H1 (cell line): ENCODE measurements at regions not wholly inside any gene's neighbourhood (a gene's known extent, or its start where the extent isn't known, plus 50 kb on each side); places are given as distances from the start of the nearest gene placed in this dataset.

Experiments used
- CTCF ChIA-PET: fragments of 300-600 bp; sonication (Branson Sonifier 250); formaldehyde crosslinking; loops from one replicate; lab custom pipeline; 2021; ENCODE audit not compliant: partially characterized antibody; lab: Charles Lee
- POLR2A ChIA-PET: fragments of 300-600 bp; sonication (Branson Sonifier 250); formaldehyde crosslinking; loops from one replicate; lab custom pipeline; 2021; ENCODE audit warnings: inconsistent platforms; ENCODE audit not compliant: partially characterized antibody; lab: Charles Lee
- DNase-seq, 2 experiments: peaks; one replicate each; pipeline versions ENCODE4 v3.0.0 to v3.0.0-alpha.2; 2010 to 2022; ENCODE audit warnings: low spot score in 2 of 2, low read depth in 1 of 2, mixed read lengths in 1 of 2
- FAIRE-seq: peaks from 2 replicates; lab custom pipeline; 2011; peaks lifted over from hg19 to GRCh38; lab: Jason Lieb, UNC
- H2AFZ ChIP-seq: 2 replicates; pipeline ENCODE4 v1.8.1; 2012; ENCODE audit warnings: low read length, inconsistent platforms
- H2AK5ac ChIP-seq: 2 replicates; pipeline ENCODE4 v1.6.1; 2013; ENCODE audit warnings: low read depth, low read length
- H2BK120ac ChIP-seq: replicated peaks from 2 replicates; pipeline ENCODE3; 2013; ENCODE audit warnings: low read depth, low read length, inconsistent platforms
- H2BK12ac ChIP-seq: 2 replicates; pipeline ENCODE4 v1.6.1; 2013; ENCODE audit warnings: low read depth, low read length
- H2BK15ac ChIP-seq: 2 replicates; pipeline ENCODE4 v1.6.1; 2013; ENCODE audit warnings: low read length
- H2BK20ac ChIP-seq: 2 replicates; pipeline ENCODE4 v1.6.1; 2013; ENCODE audit warnings: low read length
- H2BK5ac ChIP-seq: 2 replicates; pipeline ENCODE4 v1.6.1; 2013; ENCODE audit warnings: low read depth, low read length
- H3K14ac ChIP-seq: 2 replicates; pipeline ENCODE4 v1.6.1; 2013; ENCODE audit warnings: inconsistent platforms; ENCODE audit not compliant: insufficient read length
- H3K18ac ChIP-seq: 2 replicates; pipeline ENCODE4 v1.6.1; 2013; ENCODE audit warnings: low read length; ENCODE audit errors: extremely low read depth
- H3K23ac ChIP-seq: 2 replicates; pipeline ENCODE4 v1.6.1; 2013; ENCODE audit warnings: inconsistent platforms; ENCODE audit not compliant: insufficient read length
- H3K23me2 ChIP-seq: 2 replicates; pipeline ENCODE4 v1.6.1; 2013; ENCODE audit warnings: low read depth, low read length
- H3K27ac ChIP-seq: 2 replicates; pipeline ENCODE4 v1.6.1; 2011; ENCODE audit warnings: low read depth, low read length, inconsistent platforms
- H3K27me3 ChIP-seq, 4 experiments: replicated peaks in 1 of 4; 1 replicate in 1 of 4; 2 replicates in 3 of 4; pipeline versions ENCODE4 v1.6.1 to v1.8.1; 2011 to 2013; ENCODE audit warnings: low read length in 3 of 4, mild to moderate bottlenecking in 3 of 4, inconsistent platforms in 2 of 4, mixed read lengths in 2 of 4, moderate library complexity in 1 of 4; ENCODE audit not compliant: control insufficient read depth in 3 of 4, insufficient read depth in 3 of 4; ENCODE audit errors: extremely low read depth in 1 of 4
- H3K36me3 ChIP-seq, 4 experiments: 2 replicates each; pipeline versions ENCODE4 v1.6.1 to v1.8.1; 2011 to 2013; ENCODE audit warnings: mild to moderate bottlenecking in 4 of 4, low read length in 3 of 4, moderate library complexity in 2 of 4, control low read depth in 1 of 4, inconsistent platforms in 1 of 4; ENCODE audit not compliant: insufficient read depth in 4 of 4, control insufficient read depth in 2 of 4
- H3K4ac ChIP-seq: replicated peaks from 2 replicates; pipeline ENCODE3; 2013; ENCODE audit warnings: low read length, low read depth, mixed read lengths, inconsistent platforms; ENCODE audit not compliant: insufficient read length
- H3K4me1 ChIP-seq, 4 experiments: replicated peaks in 1 of 4; 1 replicate in 1 of 4; 2 replicates in 3 of 4; pipeline versions ENCODE4 v1.6.1 to v1.8.1; 2011 to 2013; ENCODE audit warnings: low read length in 3 of 4, inconsistent platforms in 2 of 4, mixed read lengths in 1 of 4; ENCODE audit not compliant: insufficient read depth in 4 of 4, control insufficient read depth in 3 of 4
- H3K4me2 ChIP-seq, 2 experiments: 2 replicates each; pipeline versions ENCODE4 v1.6.1 to v1.8.1; 2011 to 2013; ENCODE audit warnings: low read depth in 2 of 2, low read length in 2 of 2, control low read depth in 1 of 2, inconsistent platforms in 1 of 2, mild to moderate bottlenecking in 1 of 2; ENCODE audit not compliant: insufficient read depth in 1 of 2
- H3K4me3 ChIP-seq, 4 experiments: fragments of 200-600, 300-600 bp in 1 of 4; sonication (generic), shearing (Covaris generic), sonication (Bioruptor Twin) in 1 of 4; 2 replicates each; pipeline versions ENCODE4 v1.5.1 to v1.8.1; 2011 to 2016; ENCODE audit warnings: low read length in 4 of 4, low read depth in 3 of 4, control low read depth in 2 of 4, inconsistent platforms in 2 of 4, mild to moderate bottlenecking in 2 of 4, mixed read lengths in 1 of 4, moderate library complexity in 1 of 4; ENCODE audit not compliant: insufficient read depth in 2 of 4; ENCODE audit errors: extremely low read depth in 1 of 4
- H3K56ac ChIP-seq: replicated peaks from 2 replicates; pipeline ENCODE3; 2013; ENCODE audit warnings: low read depth, mild to moderate bottlenecking, mixed read lengths, low read length, inconsistent platforms; ENCODE audit not compliant: insufficient read length
- H3K79me1 ChIP-seq: 2 replicates; pipeline ENCODE4 v1.6.1; 2013; ENCODE audit warnings: low read depth, low read length, control low read depth
- H3K79me2 ChIP-seq, 2 experiments: 2 replicates each; pipeline versions ENCODE4 v1.6.1 to v1.8.1; 2012 to 2013; ENCODE audit warnings: low read length in 2 of 2, mild to moderate bottlenecking in 2 of 2, inconsistent platforms in 1 of 2; ENCODE audit not compliant: insufficient read depth in 2 of 2, control insufficient read depth in 1 of 2
- H3K9ac ChIP-seq, 4 experiments: replicated peaks in 1 of 4; 1 replicate in 1 of 4; 2 replicates in 3 of 4; pipeline versions ENCODE4 v1.6.1 to v1.8.1; 2011 to 2013; ENCODE audit warnings: low read depth in 3 of 4, low read length in 3 of 4, control low read depth in 2 of 4, mild to moderate bottlenecking in 2 of 4, moderate library complexity in 2 of 4, inconsistent platforms in 1 of 4; ENCODE audit errors: extremely low read depth in 1 of 4
- H3K9me3 ChIP-seq, 2 experiments: 2 replicates each; pipeline versions ENCODE4 v1.6.1 to v1.8.1; 2012 to 2013; ENCODE audit warnings: mild to moderate bottlenecking in 2 of 2, moderate library complexity in 2 of 2, control low read depth in 1 of 2, inconsistent platforms in 1 of 2, low read depth in 1 of 2, low read length in 1 of 2, mixed read lengths in 1 of 2; ENCODE audit not compliant: insufficient read depth in 2 of 2
- H4K20me1 ChIP-seq, 2 experiments: replicated peaks in 1 of 2; 2 replicates each; pipeline versions ENCODE3 to v1.8.1; 2011 to 2013; ENCODE audit warnings: inconsistent platforms in 2 of 2, low read length in 2 of 2, mild to moderate bottlenecking in 1 of 2; ENCODE audit not compliant: insufficient read depth in 2 of 2, control insufficient read depth in 1 of 2
- H4K5ac ChIP-seq: 2 replicates; pipeline ENCODE4 v1.6.1; 2013; ENCODE audit warnings: low read length, low read depth, mixed read lengths, inconsistent platforms; ENCODE audit not compliant: insufficient read length
- H4K8ac ChIP-seq: 2 replicates; pipeline ENCODE4 v1.8.0; 2013; ENCODE audit warnings: mild to moderate bottlenecking, moderate library complexity, low read length, inconsistent platforms; ENCODE audit not compliant: insufficient read depth; ENCODE audit errors: extremely low read depth
- H4K91ac ChIP-seq: replicated peaks from 2 replicates; pipeline ENCODE3; 2013; ENCODE audit warnings: low read length, mixed read lengths, inconsistent platforms; ENCODE audit not compliant: insufficient read length
- ASH2L ChIP-seq: fragments of 200-600, 300-600 bp; sonication (generic); IDR thresholded peaks from one replicate; pipeline ENCODE4 v1.7.1; 2017; ENCODE audit warnings: low read length
- BCL11A ChIP-seq, 2 experiments: IDR thresholded peaks; one replicate each; pipeline ENCODE4 v1.6.1; 2011; ENCODE audit warnings: low read depth in 2 of 2, low read length in 2 of 2, mild to moderate bottlenecking in 2 of 2
- CBX5 ChIP-seq: fragments of 300-800, 300-1000 bp; sonication (generic); IDR thresholded peaks from 2 replicates; pipeline ENCODE4 v1.7.1; 2016; ENCODE audit warnings: antibody characterized with exemption, low read length, low read depth
- CBX8 ChIP-seq: fragments of 300-800, 300-1000 bp; sonication (generic); IDR thresholded peaks from 2 replicates; pipeline ENCODE4 v1.7.1; 2016; ENCODE audit warnings: low read depth, low read length, borderline replicate concordance
- EP300 ChIP-seq, 2 experiments: IDR thresholded peaks; 1 replicate in 1 of 2; 2 replicates in 1 of 2; pipeline ENCODE4 v1.6.1; 2011 to 2012; ENCODE audit warnings: low read depth in 2 of 2, low read length in 2 of 2, mild to moderate bottlenecking in 2 of 2, borderline replicate concordance in 1 of 2, inconsistent platforms in 1 of 2, moderate library complexity in 1 of 2
- EZH2 ChIP-seq: fragments of 200-600 bp; sonication (generic); IDR thresholded peaks from 2 replicates; pipeline ENCODE4 v1.7.1; 2012; ENCODE audit warnings: low read depth, mild to moderate bottlenecking, moderate library complexity, low read length, inconsistent platforms; ENCODE audit not compliant: severe bottlenecking
- FOSL1 ChIP-seq: IDR thresholded peaks from 2 replicates; pipeline ENCODE4 v1.6.1; 2011; ENCODE audit warnings: mild to moderate bottlenecking, low read depth, low read length, moderate library complexity; ENCODE audit not compliant: insufficient read depth
- GTF2F1 ChIP-seq: IDR thresholded peaks from 2 replicates; pipeline ENCODE4 v1.6.1; 2012; ENCODE audit warnings: low read depth, low read length, improper control_type of control experiment, borderline replicate concordance
- KDM4A ChIP-seq: IDR thresholded peaks from one replicate; pipeline ENCODE4 v1.7.1; 2012; ENCODE audit warnings: low read depth, mild to moderate bottlenecking, moderate library complexity, low read length, inconsistent platforms; ENCODE audit not compliant: severe bottlenecking
- TCF12 ChIP-seq: IDR thresholded peaks from 2 replicates; pipeline ENCODE4 v1.6.1; 2011; ENCODE audit warnings: low read depth, mild to moderate bottlenecking, low read length
- TEAD4 ChIP-seq: IDR thresholded peaks from 2 replicates; pipeline ENCODE4 v1.6.1; 2012; ENCODE audit warnings: low read depth, low read length, inconsistent platforms, mixed read lengths
- WGBS, 2 experiments: shearing (Covaris generic) in 1 of 2; methylation state at CpG; one replicate each; pipeline versions ENCODE4 v1.1.6 to v1.1.7; 2013 to 2015; ENCODE audit warnings: low lambda C conversion rate in 2 of 2, mixed read lengths in 2 of 2, inconsistent platforms in 1 of 2, low coverage in 1 of 2, missing lambda C conversion rate in 1 of 2; ENCODE audit not compliant: insufficient replicate concordance in 2 of 2, insufficient coverage in 1 of 2, insufficient read length in 1 of 2; ENCODE audit errors: extremely low coverage in 1 of 2, missing lambda C conversion rate in 1 of 2; 5-methylcytosine and 5-hydroxymethylcytosine counted together
- TF ChIP-seq, protein P1 (sequence below): IDR thresholded peaks from 2 replicates; pipeline ENCODE4 v1.6.1; 2011; ENCODE audit warnings: low read depth, mild to moderate bottlenecking, low read length; ENCODE audit not compliant: insufficient read depth

- H2AK5ac ChIP-seq, result no peak overlapping the region
- CTCF ChIA-PET, result interaction anchor here (1.0 to 1.3 kb wide), 5 partner anchors 8 to 242 kb away, joined by 3 read pairs; no protein-coding TSS in a partner anchor
- H4K5ac ChIP-seq, result no peak overlapping the region
- H3K14ac ChIP-seq, result no peak overlapping the region
- H3K4me1 ChIP-seq, result peaks cover 0 to 4% (median 0%) of the 10 kb centered on the region in 4 experiments; a peak in 1 of 7 replicates
- no peaks in the 10 kb centered on the region; a peak in 1 of 4 replicates for H3K9me3 ChIP-seq
- no peak overlapping the region for H3K4ac ChIP-seq
- H2AFZ ChIP-seq, result no peak overlapping the region
- no peak overlapping the region for H4K91ac ChIP-seq
- H3K18ac ChIP-seq, result no peak overlapping the region
- no peak overlapping the region for H2BK120ac ChIP-seq
- H3K79me2 ChIP-seq, result no peaks in the 10 kb centered on the region
- no peaks in the 10 kb centered on the region for H3K36me3 ChIP-seq
- H2BK5ac ChIP-seq, result no peak overlapping the region
- H3K79me1 ChIP-seq, result no peaks in the 10 kb centered on the region
- no peak overlapping the region for H3K9ac ChIP-seq
- no peak overlapping the region for H2BK12ac ChIP-seq
- no peak overlapping the region for H3K27ac ChIP-seq
- H4K8ac ChIP-seq, result no peak overlapping the region
- no peak overlapping the region for H3K4me3 ChIP-seq
- H2BK20ac ChIP-seq, result no peak overlapping the region
- H4K20me1 ChIP-seq, result no peaks in the 10 kb centered on the region
- H3K23me2 ChIP-seq, result no peaks in the 10 kb centered on the region
- no peak overlapping the region for H2BK15ac ChIP-seq
- no peak overlapping the region for H3K23ac ChIP-seq
- DNase-seq (no peak), FAIRE-seq (no peak)
- POLR2A ChIA-PET, result no interaction called here
- no peak overlapping the region for H3K56ac ChIP-seq
- 93% methylated on average over 15 of the region's 15 CpGs; no CpG with 5 or more reads in 1 of the 2 experiments for WGBS, 2 experiments
- H3K27me3 ChIP-seq, result peaks cover 0 to 1% (median 0%) of the 10 kb centered on the region in 4 experiments; a peak in 2 of 7 replicates
- no peak overlapping the region for H3K4me2 ChIP-seq
- TF ChIP-seq, protein P1, sequence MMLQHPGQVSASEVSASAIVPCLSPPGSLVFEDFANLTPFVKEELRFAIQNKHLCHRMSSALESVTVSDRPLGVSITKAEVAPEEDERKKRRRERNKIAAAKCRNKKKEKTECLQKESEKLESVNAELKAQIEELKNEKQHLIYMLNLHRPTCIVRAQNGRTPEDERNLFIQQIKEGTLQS, result no peak
- TF ChIP-seq EZH2 (no peak), BCL11A (IDR thresholded peaks at IDR 0.05; ENCODE audit: low read depth in 2 of 2, low read length in 2 of 2) (no peak), CBX8 (no peak), CBX5 (no peak), GTF2F1 (no peak), TEAD4 (no peak), EP300 (IDR thresholded peaks at IDR 0.05; ENCODE audit: borderline replicate concordance in 1 of 2, low read depth in 2 of 2, low read length in 2 of 2) (no peak), TCF12 (no peak), FOSL1 (no peak), ASH2L (no peak), KDM4A (no peak)
Observed at GRCh38 chr16:55179852-55180585, 144.0 kb upstream of the IRX6 start.
